ENCODE measurements at regions not wholly inside any gene's neighbourhood (a gene's known extent, or its start where the extent isn't known, plus 50 kb on each side); places are given as distances from the start of the nearest gene placed in this dataset.

DNA sequence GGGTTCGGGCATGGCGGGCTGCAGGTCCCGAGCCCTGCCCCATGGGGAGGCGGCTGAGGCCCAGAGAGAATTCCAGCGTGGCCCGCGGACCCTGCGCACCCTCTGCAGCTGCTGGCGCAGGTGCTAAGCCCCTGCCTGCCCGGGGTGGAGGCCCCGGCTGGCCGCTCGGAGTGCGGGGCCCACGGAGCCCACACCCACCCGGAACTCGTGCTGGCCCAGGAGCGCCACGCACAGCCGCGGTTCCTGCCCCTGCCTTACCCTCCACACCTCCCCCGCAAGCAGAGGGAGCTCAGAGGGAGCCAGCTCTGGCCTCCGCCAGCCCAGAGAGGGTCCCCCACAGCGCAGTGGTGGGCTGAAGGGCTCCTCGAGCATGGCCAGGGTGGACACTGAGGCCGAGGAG lies 75.3 kb downstream of the MRPS30 start:
- Mint-ChIP-seq H3K36me3 (ENCODE audit: low read depth) (no peaks in the 10 kb centered on the region), H3K4me3 (no peak overlapping the region), H3K4me1 (no peaks in the 10 kb centered on the region), H3K9me3 (peaks cover 5% of the 10 kb centered on the region), H3K27ac (no peak overlapping the region), H3K27me3 (ENCODE audit: low read depth, poor library complexity) (no peaks in the 10 kb centered on the region)
- no peak for DNase-seq
- TF ChIP-seq, protein P1, sequence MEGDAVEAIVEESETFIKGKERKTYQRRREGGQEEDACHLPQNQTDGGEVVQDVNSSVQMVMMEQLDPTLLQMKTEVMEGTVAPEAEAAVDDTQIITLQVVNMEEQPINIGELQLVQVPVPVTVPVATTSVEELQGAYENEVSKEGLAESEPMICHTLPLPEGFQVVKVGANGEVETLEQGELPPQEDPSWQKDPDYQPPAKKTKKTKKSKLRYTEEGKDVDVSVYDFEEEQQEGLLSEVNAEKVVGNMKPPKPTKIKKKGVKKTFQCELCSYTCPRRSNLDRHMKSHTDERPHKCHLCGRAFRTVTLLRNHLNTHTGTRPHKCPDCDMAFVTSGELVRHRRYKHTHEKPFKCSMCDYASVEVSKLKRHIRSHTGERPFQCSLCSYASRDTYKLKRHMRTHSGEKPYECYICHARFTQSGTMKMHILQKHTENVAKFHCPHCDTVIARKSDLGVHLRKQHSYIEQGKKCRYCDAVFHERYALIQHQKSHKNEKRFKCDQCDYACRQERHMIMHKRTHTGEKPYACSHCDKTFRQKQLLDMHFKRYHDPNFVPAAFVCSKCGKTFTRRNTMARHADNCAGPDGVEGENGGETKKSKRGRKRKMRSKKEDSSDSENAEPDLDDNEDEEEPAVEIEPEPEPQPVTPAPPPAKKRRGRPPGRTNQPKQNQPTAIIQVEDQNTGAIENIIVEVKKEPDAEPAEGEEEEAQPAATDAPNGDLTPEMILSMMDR (IDR thresholded peaks at IDR 0.05) = no peak

DNA sequence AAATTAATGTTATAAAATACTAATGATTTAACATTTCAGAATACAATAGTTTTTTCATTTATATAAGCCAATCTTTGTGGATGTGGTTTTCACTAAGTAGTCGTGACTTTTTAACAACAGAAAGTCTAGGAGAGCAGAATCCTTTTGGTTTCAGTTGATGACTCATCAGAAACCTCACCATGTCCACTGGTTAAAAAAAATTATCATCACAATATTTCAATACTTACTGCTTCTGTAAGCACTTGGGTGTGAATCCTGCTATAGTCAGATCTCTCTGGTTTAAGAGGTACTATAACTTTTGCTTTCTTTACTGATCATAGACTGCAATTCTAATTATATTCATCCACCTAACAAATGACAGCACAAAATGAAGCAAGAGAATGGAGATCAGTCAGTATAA lies 77.2 kb downstream of the MRPS30 start:
- no peaks in the 10 kb centered on the region for H3K36me3 Mint-ChIP-seq (ENCODE audit: low read depth)
- TF ChIP-seq, protein P1 (IDR thresholded peaks at IDR 0.05) = no peak
- H3K27ac Mint-ChIP-seq = no peak overlapping the region
- H3K9me3 Mint-ChIP-seq = peaks cover 5% of the 10 kb centered on the region
- no peaks in the 10 kb centered on the region for H3K27me3 Mint-ChIP-seq (ENCODE audit: low read depth, poor library complexity)
- no peak for DNase-seq
- H3K4me3 Mint-ChIP-seq = no peak overlapping the region
- no peaks in the 10 kb centered on the region for H3K4me1 Mint-ChIP-seq

DNA sequence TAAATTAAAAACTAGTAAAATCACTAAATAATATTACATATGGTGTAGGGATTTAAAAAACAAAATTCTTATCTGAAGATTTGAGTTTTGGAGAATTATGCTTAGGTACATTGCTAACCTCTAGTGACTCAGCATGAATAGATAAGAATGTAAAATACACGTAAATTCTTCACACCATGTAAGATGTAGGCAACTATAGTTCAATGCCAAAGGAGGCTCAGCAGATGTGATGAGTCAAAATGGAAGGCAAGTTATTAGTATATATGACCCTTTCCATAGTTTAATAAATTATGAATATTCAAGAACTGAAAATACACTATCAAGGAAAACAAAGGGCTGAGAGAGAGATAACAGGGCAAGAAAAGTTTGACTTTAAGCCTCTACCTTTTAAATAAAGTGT lies 79.0 kb downstream of the MRPS30 start:
- TF ChIP-seq, protein P1 (IDR thresholded peaks at IDR 0.05) = no peak
- Mint-ChIP-seq H3K27ac (no peak overlapping the region), H3K9me3 (peaks cover 19% of the 10 kb centered on the region)

DNA sequence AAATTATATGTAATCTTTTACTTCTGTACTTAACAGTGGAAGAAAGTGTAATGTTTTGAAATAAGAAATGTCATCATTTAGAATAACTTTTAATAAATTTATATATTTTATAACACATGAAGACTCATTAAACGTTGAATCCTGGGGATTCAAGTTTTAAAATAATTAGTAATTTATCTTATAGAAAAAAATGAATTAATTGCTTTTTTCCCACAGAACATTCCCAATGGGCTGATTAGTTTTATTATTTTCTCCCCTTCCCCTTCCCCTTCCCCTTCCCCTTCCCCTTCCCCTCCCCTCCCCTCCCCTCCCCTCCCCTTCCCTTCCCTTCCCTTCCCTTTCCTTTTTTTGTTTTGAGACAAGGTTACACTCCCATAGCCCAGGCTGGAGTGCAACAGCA lies 79.7 kb downstream of the MRPS30 start:
- Mint-ChIP-seq H3K9me3 (peaks cover 19% of the 10 kb centered on the region), H3K4me3 (no peak overlapping the region), H3K27me3 (ENCODE audit: low read depth, poor library complexity) (no peaks in the 10 kb centered on the region), H3K27ac (no peak overlapping the region), H3K36me3 (ENCODE audit: low read depth) (no peaks in the 10 kb centered on the region), H3K4me1 (no peaks in the 10 kb centered on the region)
- DNase-seq = no peak
- TF ChIP-seq, protein P1 (IDR thresholded peaks at IDR 0.05) = no peak

More for the DNA sequence above, 79.0 kb downstream of the MRPS30 start:
- DNase-seq = no peak
- no peaks in the 10 kb centered on the region for H3K4me1 Mint-ChIP-seq
- H3K36me3 Mint-ChIP-seq (ENCODE audit: low read depth) = no peaks in the 10 kb centered on the region
- H3K27me3 Mint-ChIP-seq (ENCODE audit: low read depth, poor library complexity) = no peaks in the 10 kb centered on the region
- no peak overlapping the region for H3K4me3 Mint-ChIP-seq

DNA sequence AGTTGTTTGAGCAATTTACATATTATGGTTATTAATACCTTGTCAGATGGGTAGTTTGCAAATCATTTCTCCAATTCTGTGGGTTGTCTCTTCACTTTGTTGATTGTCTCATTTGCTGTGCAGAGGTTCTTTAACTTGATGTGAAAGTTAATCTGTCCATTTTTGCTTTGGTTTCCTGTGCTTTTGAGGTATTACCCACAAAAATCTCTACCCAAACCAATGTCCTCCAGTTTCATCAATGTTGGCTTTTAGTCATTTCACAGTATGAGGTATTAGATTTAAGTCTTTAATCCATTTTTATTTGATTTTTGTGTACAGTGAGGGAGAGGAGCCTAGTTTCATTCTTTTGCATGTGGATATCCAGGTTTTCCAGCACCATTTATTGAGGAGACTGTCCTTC lies 82.4 kb downstream of the MRPS30 start:
- no peaks in the 10 kb centered on the region for H3K4me1 Mint-ChIP-seq
- peaks cover 19% of the 10 kb centered on the region for H3K9me3 Mint-ChIP-seq
- H3K27ac Mint-ChIP-seq = no peak overlapping the region
- no peaks in the 10 kb centered on the region for H3K27me3 Mint-ChIP-seq (ENCODE audit: low read depth, poor library complexity)
- no peak overlapping the region for H3K4me3 Mint-ChIP-seq
- H3K36me3 Mint-ChIP-seq (ENCODE audit: low read depth) = no peaks in the 10 kb centered on the region
- DNase-seq = no peak
- TF ChIP-seq, protein P1 (IDR thresholded peaks at IDR 0.05) = no peak

DNA sequence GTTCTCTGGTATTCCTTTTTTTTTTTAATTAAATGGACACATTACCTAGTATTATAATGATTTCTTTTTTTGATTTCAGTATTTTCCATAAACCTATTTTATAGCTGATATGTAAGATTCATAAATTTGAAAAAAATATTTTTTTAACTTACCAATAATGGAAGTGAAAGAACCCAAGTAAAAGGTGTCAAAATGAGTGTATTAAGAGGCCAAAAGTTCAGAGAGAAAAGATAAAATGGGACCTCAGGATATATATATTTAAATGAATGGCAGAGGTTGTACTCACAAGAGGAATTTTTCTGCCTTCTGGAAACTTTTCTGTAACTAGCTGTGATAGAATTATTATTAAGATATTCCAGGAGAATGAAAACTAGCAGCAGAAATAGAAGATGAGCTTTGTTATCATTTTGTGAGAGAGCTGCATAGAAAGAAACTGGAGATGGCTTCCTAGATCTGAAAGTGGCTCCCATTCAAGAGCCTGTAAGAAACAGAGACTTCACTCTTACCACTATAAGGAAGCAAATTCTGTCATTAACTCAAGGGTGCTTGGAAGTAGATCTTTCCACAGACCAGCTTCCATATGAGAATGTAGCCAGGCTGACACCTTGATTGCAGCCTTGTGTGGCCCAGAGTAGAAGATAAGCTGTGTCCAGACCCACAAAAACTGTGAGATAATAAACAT lies 91.7 kb downstream of the MRPS30 start:
- no peaks in the 10 kb centered on the region for H3K36me3 Mint-ChIP-seq (ENCODE audit: low read depth)
- no peak for DNase-seq
- H3K27ac Mint-ChIP-seq = no peak overlapping the region
- H3K9me3 Mint-ChIP-seq = peaks cover 4% of the 10 kb centered on the region
- no peak overlapping the region for H3K4me3 Mint-ChIP-seq
- H3K27me3 Mint-ChIP-seq (ENCODE audit: low read depth, poor library complexity) = no peaks in the 10 kb centered on the region
- TF ChIP-seq, protein P1 (IDR thresholded peaks at IDR 0.05) = no peak
- no peaks in the 10 kb centered on the region for H3K4me1 Mint-ChIP-seq
